ENCODE measurements at regions not wholly inside any gene's neighbourhood (a gene's known extent, or its start where the extent isn't known, plus 50 kb on each side); places are given as distances from the start of the nearest gene placed in this dataset.

- no peaks in the 10 kb centered on the region for H3K27me3 ChIP-seq (ENCODE audit: low read length)
- H3K9me2 ChIP-seq (replicated peaks; ENCODE audit: insufficient read depth, low read length), result no peaks in the 10 kb centered on the region
- no peak overlapping the region for H3K9ac ChIP-seq (ENCODE audit: low read length)
- H4K20me1 ChIP-seq (ENCODE audit: low read depth, low read length), result no peaks in the 10 kb centered on the region
- no peak overlapping the region for H3K27ac ChIP-seq (ENCODE audit: low read depth, low read length)
- no peaks in the 10 kb centered on the region for H3F3A ChIP-seq (ENCODE audit: insufficient read depth)
- H3K9me3 ChIP-seq (ENCODE audit: insufficient read depth, low read length), result no peaks in the 10 kb centered on the region
- H3K4me3 ChIP-seq (ENCODE audit: insufficient read depth, low read length, poor library complexity, severe bottlenecking), result no peak overlapping the region
- no peaks in the 10 kb centered on the region for H3K36me3 ChIP-seq (ENCODE audit: low read length)
- no peaks in the 10 kb centered on the region for H3K79me2 ChIP-seq (ENCODE audit: insufficient read depth, low read length)
- TF ChIP-seq CTCF (IDR thresholded peaks at IDR 0.05; ENCODE audit: insufficient read depth, low read length, poor library complexity, severe bottlenecking), result no peak
- no peak for TF ChIP-seq EZH2phosphoT487 (conservative IDR thresholded peaks at IDR 0.05; ENCODE audit: low read length)
- no peak overlapping the region for H3K4me2 ChIP-seq (ENCODE audit: low read depth, low read length, poor library complexity, severe bottlenecking)
- H2AFZ ChIP-seq (ENCODE audit: low read depth, low read length, severe bottlenecking), result no peak overlapping the region
These were observed 199.2 kb upstream of the PMEPA1 start for GRCh38 chr20:57908704-57909630.

- Histone ChIP-seq H4K20me1 (ENCODE audit: low read depth, low read length) (no peaks in the 10 kb centered on the region), H3K4me2 (ENCODE audit: low read depth, low read length, poor library complexity, severe bottlenecking) (no peak overlapping the region), H3K27ac (ENCODE audit: low read depth, low read length) (no peak overlapping the region), H3K4me3 (ENCODE audit: insufficient read depth, low read length, poor library complexity, severe bottlenecking) (no peak overlapping the region), H3K36me3 (ENCODE audit: low read length) (no peaks in the 10 kb centered on the region), H3K9ac (ENCODE audit: low read length) (no peak overlapping the region), H3K27me3 (ENCODE audit: low read length) (no peaks in the 10 kb centered on the region), H3F3A (ENCODE audit: insufficient read depth) (no peaks in the 10 kb centered on the region), H3K79me2 (ENCODE audit: insufficient read depth, low read length) (no peaks in the 10 kb centered on the region), H3K9me3 (ENCODE audit: insufficient read depth, low read length) (no peaks in the 10 kb centered on the region), H2AFZ (ENCODE audit: low read depth, low read length, severe bottlenecking) (no peak overlapping the region), H3K9me2 (replicated peaks; ENCODE audit: insufficient read depth, low read length) (no peaks in the 10 kb centered on the region)
- TF ChIP-seq EZH2phosphoT487 (conservative IDR thresholded peaks at IDR 0.05; ENCODE audit: low read length), result no peak
These were observed 198.4 kb upstream of the PMEPA1 start for GRCh38 chr20:57908226-57908625.

GRCh38 chr20:57907131-57908000, 197.6 kb upstream of the PMEPA1 start:
- TF ChIP-seq EZH2phosphoT487 (conservative IDR thresholded peaks at IDR 0.05; ENCODE audit: low read length) (no peak), CTCF (IDR thresholded peaks at IDR 0.05; ENCODE audit: insufficient read depth, low read length, poor library complexity, severe bottlenecking) (no peak)
- Histone ChIP-seq H3K9ac (ENCODE audit: low read length) (no peak overlapping the region), H3K27me3 (ENCODE audit: low read length) (no peaks in the 10 kb centered on the region)

More at GRCh38 chr20:57907131-57908000, 197.6 kb upstream of the PMEPA1 start:
- H3K4me3 ChIP-seq (ENCODE audit: insufficient read depth, low read length, poor library complexity, severe bottlenecking), result no peak overlapping the region
- H4K20me1 ChIP-seq (ENCODE audit: low read depth, low read length), result no peaks in the 10 kb centered on the region
- no peak overlapping the region for H2AFZ ChIP-seq (ENCODE audit: low read depth, low read length, severe bottlenecking)
- no peaks in the 10 kb centered on the region for H3K36me3 ChIP-seq (ENCODE audit: low read length)
- no peaks in the 10 kb centered on the region for H3K79me2 ChIP-seq (ENCODE audit: insufficient read depth, low read length)
- H3K4me2 ChIP-seq (ENCODE audit: low read depth, low read length, poor library complexity, severe bottlenecking), result no peak overlapping the region
- no peaks in the 10 kb centered on the region for H3K9me2 ChIP-seq (replicated peaks; ENCODE audit: insufficient read depth, low read length)
- no peak overlapping the region for H3K27ac ChIP-seq (ENCODE audit: low read depth, low read length)
- H3F3A ChIP-seq (ENCODE audit: insufficient read depth), result no peaks in the 10 kb centered on the region
- H3K9me3 ChIP-seq (ENCODE audit: insufficient read depth, low read length), result no peaks in the 10 kb centered on the region
